Suprapubic skin (tissue), 4 donors: ENCODE measurements at regions not wholly inside any gene's neighbourhood (a gene's known extent, or its start where the extent isn't known, plus 50 kb on each side); places are given as distances from the start of the nearest gene placed in this dataset.

Source experiments
- CTCF ChIP-seq, 2 donors: fragments of 200-600 bp in 1 of 2; fragments of 450-650 bp in 1 of 2; sonication (generic) in 1 of 2; IDR thresholded peaks; one replicate each; pipeline ENCODE4 v1.5.1; 2016 to 2019; ENCODE audit warnings: antibody characterized with exemption in 2 of 2, mild to moderate bottlenecking in 1 of 2, moderate library complexity in 1 of 2
- POLR2A ChIP-seq, 2 donors: fragments of 450-650 bp; IDR thresholded peaks; one replicate each; pipeline ENCODE4 v1.6.1; 2017; ENCODE audit warnings: antibody characterized with exemption in 2 of 2, mild to moderate bottlenecking in 2 of 2, moderate library complexity in 2 of 2
- POLR2AphosphoS5 ChIP-seq, 3 donors: sonication (generic); formaldehyde crosslinking; IDR thresholded peaks; one replicate each; pipeline ENCODE4 v1.6.1; 2017; ENCODE audit warnings: antibody characterized with exemption in 3 of 3

- TF ChIP-seq POLR2A (IDR thresholded peaks at IDR 0.05): no peak
- TF ChIP-seq CTCF (IDR thresholded peaks at IDR 0.05): no peak
- TF ChIP-seq POLR2AphosphoS5 (IDR thresholded peaks at IDR 0.05): no peak
These were observed 209.2 kb upstream of the CDIN1 start for GRCh38 chr15:36370051-36370730.
